Cardiac muscle cell (in vitro differentiated cells and primary cell): ENCODE measurements at regions not wholly inside any gene's neighbourhood (a gene's known extent, or its start where the extent isn't known, plus 50 kb on each side); places are given as distances from the start of the nearest gene placed in this dataset.

ENCODE experiments used
- DNase-seq, 2 donors: peaks; one replicate each; pipeline versions ENCODE4 v3.0.0 to v3.0.0-alpha.2; 2010 to 2017; ENCODE audit warnings: low read depth in 1 of 2, low spot score in 1 of 2
- H3K27ac ChIP-seq: fragments of 200-600 bp; sonication (generic); 2 replicates; pipeline ENCODE4 v1.5.1; 2016
- H3K27me3 ChIP-seq: fragments of 200-600 bp; sonication (generic); 2 replicates; pipeline ENCODE4 v1.6.0; 2016; ENCODE audit warnings: control low read depth
- H3K36me3 ChIP-seq: fragments of 200-600 bp; sonication (generic); 2 replicates; pipeline ENCODE4 v1.5.1; 2016; ENCODE audit warnings: control low read depth
- H3K4me1 ChIP-seq: fragments of 200-600 bp; sonication (generic); 2 replicates; pipeline ENCODE4 v1.8.1; 2017; ENCODE audit warnings: low read depth, mild to moderate bottlenecking, mixed run types
- H3K4me3 ChIP-seq: fragments of 200-600 bp; sonication (generic); 2 replicates; pipeline ENCODE4 v1.5.1; 2016; ENCODE audit warnings: mild to moderate bottlenecking
- H3K9me3 ChIP-seq: fragments of 200-600 bp; sonication (generic); 2 replicates; pipeline ENCODE4 v1.5.1; 2017; ENCODE audit warnings: low read depth, mild to moderate bottlenecking, control low read depth
- TF ChIP-seq, protein P1 (sequence below): IDR thresholded peaks from 2 replicates; pipeline ENCODE4 v1.5.1; 2012; ENCODE audit warnings: low read depth, mild to moderate bottlenecking, low read length

DNA sequence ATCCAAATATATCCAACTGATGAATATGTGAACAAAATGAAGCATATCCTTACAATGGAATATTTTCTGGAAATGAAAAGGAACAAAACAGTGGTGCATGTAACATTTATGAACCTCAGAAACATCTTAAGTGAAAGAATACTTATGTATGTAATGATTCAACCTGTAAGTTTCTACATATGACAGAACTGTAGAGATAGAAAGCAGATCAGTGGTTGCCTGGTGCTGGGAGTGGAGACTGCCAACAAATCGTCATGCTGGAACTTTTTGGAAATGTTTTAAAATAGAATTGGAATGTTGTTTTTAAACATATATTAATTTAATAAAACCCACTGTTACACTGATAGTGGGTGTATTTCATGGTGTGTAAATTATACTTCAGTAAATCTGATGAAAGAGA lies 667.5 kb downstream of the RAPGEF2 start:
- TF ChIP-seq, protein P1, sequence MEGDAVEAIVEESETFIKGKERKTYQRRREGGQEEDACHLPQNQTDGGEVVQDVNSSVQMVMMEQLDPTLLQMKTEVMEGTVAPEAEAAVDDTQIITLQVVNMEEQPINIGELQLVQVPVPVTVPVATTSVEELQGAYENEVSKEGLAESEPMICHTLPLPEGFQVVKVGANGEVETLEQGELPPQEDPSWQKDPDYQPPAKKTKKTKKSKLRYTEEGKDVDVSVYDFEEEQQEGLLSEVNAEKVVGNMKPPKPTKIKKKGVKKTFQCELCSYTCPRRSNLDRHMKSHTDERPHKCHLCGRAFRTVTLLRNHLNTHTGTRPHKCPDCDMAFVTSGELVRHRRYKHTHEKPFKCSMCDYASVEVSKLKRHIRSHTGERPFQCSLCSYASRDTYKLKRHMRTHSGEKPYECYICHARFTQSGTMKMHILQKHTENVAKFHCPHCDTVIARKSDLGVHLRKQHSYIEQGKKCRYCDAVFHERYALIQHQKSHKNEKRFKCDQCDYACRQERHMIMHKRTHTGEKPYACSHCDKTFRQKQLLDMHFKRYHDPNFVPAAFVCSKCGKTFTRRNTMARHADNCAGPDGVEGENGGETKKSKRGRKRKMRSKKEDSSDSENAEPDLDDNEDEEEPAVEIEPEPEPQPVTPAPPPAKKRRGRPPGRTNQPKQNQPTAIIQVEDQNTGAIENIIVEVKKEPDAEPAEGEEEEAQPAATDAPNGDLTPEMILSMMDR, result no peak
- DNase-seq, result no peak

DNA sequence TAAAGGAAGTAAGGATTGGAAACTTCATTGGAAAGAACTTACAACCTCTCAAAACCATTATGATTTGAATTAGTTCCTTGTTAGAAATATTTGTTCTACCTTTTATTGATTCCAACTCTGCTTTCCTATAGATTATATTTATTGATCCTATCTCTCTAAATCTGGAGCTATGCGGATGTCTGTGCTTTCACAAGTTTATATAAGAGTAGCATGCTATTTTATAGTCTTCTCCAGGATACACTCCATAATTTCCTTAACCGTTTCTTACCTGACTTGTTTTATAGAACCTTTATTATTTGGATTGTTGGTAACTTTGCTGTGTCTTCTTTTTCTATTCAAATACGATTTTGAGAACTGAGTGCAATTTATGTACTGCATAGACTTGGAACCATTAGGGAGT lies 668.1 kb downstream of the RAPGEF2 start:
- H3K27me3 ChIP-seq, result no peaks in the 10 kb centered on the region
- no peaks in the 10 kb centered on the region for H3K36me3 ChIP-seq
- TF ChIP-seq, protein P1, result no peak
- H3K4me3 ChIP-seq, result no peak overlapping the region
- DNase-seq, result no peak
- no peaks in the 10 kb centered on the region for H3K9me3 ChIP-seq
- H3K27ac ChIP-seq, result no peak overlapping the region
- H3K4me1 ChIP-seq, result no peaks in the 10 kb centered on the region

More for the DNA sequence above, 667.5 kb downstream of the RAPGEF2 start:
- Histone ChIP-seq H3K4me1 (no peaks in the 10 kb centered on the region), H3K27me3 (no peaks in the 10 kb centered on the region), H3K36me3 (no peaks in the 10 kb centered on the region), H3K9me3 (no peaks in the 10 kb centered on the region), H3K27ac (no peak overlapping the region), H3K4me3 (no peak overlapping the region)

DNA sequence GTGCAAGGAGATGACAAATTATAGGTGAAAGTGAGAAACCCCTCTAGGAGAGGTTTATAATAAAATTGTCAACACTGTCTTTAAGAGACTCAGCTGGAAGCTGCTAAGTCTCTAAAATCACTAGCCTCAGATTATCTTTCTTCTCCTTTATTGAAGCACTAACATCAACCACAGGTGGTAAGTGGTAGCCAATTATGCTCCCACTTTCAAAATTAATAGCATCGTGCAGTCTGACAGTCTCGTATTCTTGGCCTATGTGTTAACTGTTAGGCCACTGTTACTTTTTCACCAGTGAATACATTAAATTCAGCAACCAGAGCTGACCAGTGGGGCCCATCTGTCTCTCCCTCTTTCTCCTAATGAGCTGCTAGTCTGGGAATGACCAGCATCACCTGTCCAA lies 674.1 kb downstream of the RAPGEF2 start:
- Histone ChIP-seq H3K4me1 (no peaks in the 10 kb centered on the region), H3K4me3 (no peak overlapping the region), H3K27ac (no peak overlapping the region), H3K36me3 (no peaks in the 10 kb centered on the region), H3K27me3 (no peaks in the 10 kb centered on the region), H3K9me3 (no peaks in the 10 kb centered on the region)
- no peak for DNase-seq
- TF ChIP-seq, protein P1, result no peak

DNA sequence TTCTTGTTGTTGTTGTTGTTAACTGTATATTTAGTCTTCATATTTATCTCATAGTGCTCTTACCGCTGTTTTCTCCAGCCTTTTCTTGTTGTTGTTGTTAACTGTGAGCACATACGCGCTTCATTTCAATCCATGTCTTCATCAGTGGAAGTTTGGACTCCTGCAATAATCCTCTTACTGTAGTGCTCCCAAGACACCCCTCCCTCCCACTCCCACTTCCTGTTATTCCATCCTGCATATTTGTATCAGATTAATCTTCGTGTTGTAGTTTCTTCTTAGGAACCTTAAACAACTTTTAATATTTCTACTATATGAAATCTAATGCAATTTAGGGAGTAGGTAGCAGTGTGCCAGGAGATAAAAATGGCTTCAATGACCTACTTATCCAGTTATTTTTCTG lies 674.8 kb downstream of the RAPGEF2 start:
- no peaks in the 10 kb centered on the region for H3K4me1 ChIP-seq
- TF ChIP-seq, protein P1, result no peak
- H3K4me3 ChIP-seq, result no peak overlapping the region
- no peaks in the 10 kb centered on the region for H3K27me3 ChIP-seq
- DNase-seq, result no peak
- no peaks in the 10 kb centered on the region for H3K9me3 ChIP-seq
- H3K27ac ChIP-seq, result no peak overlapping the region
- no peaks in the 10 kb centered on the region for H3K36me3 ChIP-seq

DNA sequence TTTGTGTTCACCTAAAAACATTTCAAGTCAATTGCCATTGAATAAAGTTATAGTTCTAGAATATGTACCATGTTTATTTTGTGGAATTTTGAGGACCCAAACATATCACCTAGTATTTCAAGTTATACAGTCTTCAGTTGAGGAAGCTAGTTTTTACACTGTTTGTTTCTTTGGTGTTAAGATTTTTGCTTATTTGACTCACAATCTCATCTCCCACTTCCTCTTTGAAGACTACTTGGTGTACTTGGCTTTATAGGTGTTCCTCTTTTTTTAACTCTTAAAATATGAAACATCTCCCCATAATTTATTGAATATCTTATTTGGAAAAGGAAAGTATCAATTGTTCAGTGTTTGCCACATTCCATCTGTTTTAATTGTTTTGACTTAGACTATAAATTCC lies 675.4 kb downstream of the RAPGEF2 start:
- no peak for DNase-seq
- Histone ChIP-seq H3K4me1 (no peaks in the 10 kb centered on the region), H3K36me3 (no peaks in the 10 kb centered on the region), H3K27me3 (no peaks in the 10 kb centered on the region), H3K4me3 (no peak overlapping the region), H3K27ac (no peak overlapping the region), H3K9me3 (no peaks in the 10 kb centered on the region)
- TF ChIP-seq, protein P1, result no peak

DNA sequence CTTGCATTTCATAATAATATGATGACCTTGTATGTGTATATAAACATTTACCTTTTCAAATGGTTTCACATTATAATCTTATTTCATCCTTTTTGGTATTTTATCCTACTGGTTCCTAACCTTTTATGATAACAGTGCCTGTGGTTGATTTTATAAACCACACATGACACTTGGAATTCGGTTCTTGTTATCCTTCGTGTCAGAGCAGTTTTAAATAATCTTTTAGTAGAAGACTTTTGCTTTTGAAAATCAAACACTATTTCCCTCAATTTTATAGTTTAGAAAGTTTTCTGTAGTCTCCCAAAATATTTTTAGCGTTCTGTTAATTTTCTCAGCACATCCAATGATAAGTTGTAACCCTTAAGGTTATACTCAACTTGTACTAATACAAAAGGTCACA lies 676.8 kb downstream of the RAPGEF2 start:
- Histone ChIP-seq H3K4me3 (no peak overlapping the region), H3K27me3 (no peaks in the 10 kb centered on the region), H3K4me1 (no peaks in the 10 kb centered on the region), H3K36me3 (no peaks in the 10 kb centered on the region), H3K9me3 (no peaks in the 10 kb centered on the region), H3K27ac (no peak overlapping the region)
- TF ChIP-seq, protein P1, result no peak
- DNase-seq, result no peak
